ENCODE measurements at regions not wholly inside any gene's neighbourhood (a gene's known extent, or its start where the extent isn't known, plus 50 kb on each side); places are given as distances from the start of the nearest gene placed in this dataset.

DNA sequence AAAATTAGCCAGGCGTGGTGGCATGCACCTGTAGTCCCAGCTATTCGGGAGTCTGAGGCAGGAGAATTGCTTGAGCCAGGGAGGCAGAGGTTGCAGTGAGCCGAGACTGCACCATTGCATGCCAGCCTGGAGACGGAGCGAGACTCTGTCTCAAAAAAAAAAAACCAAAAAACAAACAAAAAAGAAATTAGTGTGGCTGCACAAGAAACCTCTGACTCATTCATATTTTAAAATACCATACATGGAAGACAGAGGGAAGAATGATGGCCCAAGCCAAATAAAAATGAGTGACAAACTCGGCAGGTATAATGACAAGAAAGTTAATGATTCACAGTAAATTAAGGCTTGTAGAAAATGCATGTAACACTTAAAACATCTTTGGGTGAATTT is 875.8 kb downstream of the EPHA4 start:
- Histone ChIP-seq H3K4me2 (ENCODE audit: insufficient read depth, insufficient read length, low read length) (no peak overlapping the region), H3K56ac (ENCODE audit: insufficient read length, low read depth, low read length) (no peak overlapping the region), H3K27me3 (ENCODE audit: insufficient read depth, low read length) (no peaks in the 10 kb centered on the region), H4K8ac (replicated peaks; ENCODE audit: insufficient read length, low read depth, low read length) (no peak overlapping the region), H3K9me3 (ENCODE audit: control insufficient read depth, low read depth, low read length) (no peaks in the 10 kb centered on the region), H3K4ac (ENCODE audit: low read depth, low read length) (no peak overlapping the region), H3K27ac (ENCODE audit: insufficient read length, low read depth, low read length) (no peak overlapping the region), H2BK20ac (ENCODE audit: low read depth, low read length, poor library complexity, severe bottlenecking) (no peak overlapping the region), H3K4me1 (ENCODE audit: insufficient read depth, low read length) (no peaks in the 10 kb centered on the region), H2BK15ac (ENCODE audit: low read depth, low read length) (no peak overlapping the region), H3K14ac (ENCODE audit: insufficient read depth, low read length) (no peak overlapping the region), H3K18ac (ENCODE audit: insufficient read length, low read depth, low read length) (no peak overlapping the region), H3K79me2 (ENCODE audit: insufficient read depth, low read length) (no peaks in the 10 kb centered on the region), H2BK120ac (ENCODE audit: low read depth, low read length, poor library complexity, severe bottlenecking) (no peak overlapping the region), H2AFZ (ENCODE audit: low read length) (no peak overlapping the region), H3K23me2 (ENCODE audit: insufficient read length, low read depth, low read length, poor library complexity, severe bottlenecking) (no peaks in the 10 kb centered on the region), H3K9ac (ENCODE audit: extremely low read depth, insufficient read length, low read length) (no peak overlapping the region), H4K20me1 (ENCODE audit: control insufficient read depth, insufficient read depth, insufficient read length) (no peaks in the 10 kb centered on the region), H2AK5ac (ENCODE audit: insufficient read length, low read length) (no peak overlapping the region), H4K91ac (ENCODE audit: insufficient read length, low read depth, low read length) (no peak overlapping the region), H2BK5ac (ENCODE audit: insufficient read length, low read length) (no peak overlapping the region), H4K5ac (ENCODE audit: insufficient read length, low read depth, low read length) (no peak overlapping the region), H3T11ph (ENCODE audit: low read length) (no peak overlapping the region), H3K23ac (ENCODE audit: insufficient read length, low read depth, low read length) (no peak overlapping the region), H2BK12ac (ENCODE audit: insufficient read length, low read depth, low read length) (no peak overlapping the region), H3K79me1 (ENCODE audit: insufficient read depth, low read depth, low read length, poor library complexity, severe bottlenecking) (no peaks in the 10 kb centered on the region)
- no peak for DNase-seq
- H3K4me1 Mint-ChIP-seq = no peaks in the 10 kb centered on the region
- peaks cover 0 to 7% (median 0%) of the 10 kb centered on the region in 3 experiments; a peak in 2 of 7 replicates for H3K36me3 Mint-ChIP-seq (ENCODE audit: insufficient read depth in 1 of 3, low read depth in 3 of 3)
- H3K27ac Mint-ChIP-seq = no peak overlapping the region
- no CpG with 5 or more reads among the region's 6 CpGs for WGBS (ENCODE audit: extremely low coverage, insufficient read length, low lambda C conversion rate)
- no peaks in the 10 kb centered on the region; the same call in 1 of the 2 replicates for H3K27me3 Mint-ChIP-seq (ENCODE audit: low read depth)
- no peak for TF ChIP-seq CTCF (conservative IDR thresholded peaks at IDR 0.05)
- peaks cover 6 to 8% of the 10 kb centered on the region in 2 experiments; a peak in 4 of 5 replicates for H3K9me3 Mint-ChIP-seq
- H3K4me3 Mint-ChIP-seq = no peak overlapping the region
